ENCODE measurements at regions not wholly inside any gene's neighbourhood (a gene's known extent, or its start where the extent isn't known, plus 50 kb on each side); places are given as distances from the start of the nearest gene placed in this dataset.
"Not testable (repeated sequence)": the region's sequence is repeated elsewhere in the genome, so short reads cannot be mapped to it uniquely, and the experiment has no call there.

GRCh38 chr10:64578757-64579156, 1057.6 kb downstream of the REEP3 start:
- not testable (repeated sequence) for TF ChIP-seq CTCF, EP300, POLR2A (IDR thresholded peaks at IDR 0.05)
